ENCODE measurements at regions not wholly inside any gene's neighbourhood (a gene's known extent, or its start where the extent isn't known, plus 50 kb on each side); places are given as distances from the start of the nearest gene placed in this dataset.

DNA sequence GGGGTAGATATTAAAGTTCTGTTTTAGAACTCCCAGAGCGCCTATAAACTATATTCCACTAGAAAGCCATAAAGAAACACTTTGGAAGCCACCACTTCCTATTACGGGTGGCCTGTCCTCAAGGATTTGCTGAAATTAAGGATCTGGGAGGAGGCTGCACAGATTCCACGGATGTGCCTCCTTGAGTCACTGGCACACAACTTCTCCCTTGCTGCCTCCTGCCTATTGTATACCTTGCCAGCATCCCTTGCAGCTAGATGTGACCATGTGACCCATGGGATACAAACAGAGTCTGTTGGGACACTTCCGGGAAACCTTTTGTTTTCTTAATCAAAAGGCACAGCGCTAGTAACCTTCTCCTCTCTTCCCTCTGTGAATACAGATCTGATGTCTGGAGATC is 263.0 kb downstream of the C16orf95 start:
- peaks cover 0 to 8% (median 0%) of the 10 kb centered on the region in 4 donors for H3K27me3 ChIP-seq (ENCODE audit: control insufficient read depth in 4 of 4, insufficient read depth in 4 of 4, low read length in 3 of 4)
- no peaks in the 10 kb centered on the region for H3K4me1 ChIP-seq (ENCODE audit: control insufficient read depth in 4 of 4, insufficient read depth in 4 of 4, low read length in 3 of 4)
- WGBS = 90% methylated on average over 5 of the region's 5 CpGs
- H3K27ac ChIP-seq (ENCODE audit: low read depth in 1 of 2, low read length in 2 of 2) = no peak overlapping the region
- no peak overlapping the region for H3K9ac ChIP-seq (ENCODE audit: low read depth in 1 of 2, low read length in 2 of 2)
- DNase-seq (ENCODE audit: low spot score) = no peak
- TF ChIP-seq HNF4A (conservative IDR thresholded peaks at IDR 0.05) (no peak), GABPA (IDR thresholded peaks at IDR 0.05 in 1 of 2, conservative IDR thresholded peaks at IDR 0.05 in 1 of 2) (no peak)
- TF ChIP-seq, protein P1, sequence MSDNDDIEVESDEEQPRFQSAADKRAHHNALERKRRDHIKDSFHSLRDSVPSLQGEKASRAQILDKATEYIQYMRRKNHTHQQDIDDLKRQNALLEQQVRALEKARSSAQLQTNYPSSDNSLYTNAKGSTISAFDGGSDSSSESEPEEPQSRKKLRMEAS (IDR thresholded peaks at IDR 0.05) = no peak
- TF ChIP-seq, protein P2, sequence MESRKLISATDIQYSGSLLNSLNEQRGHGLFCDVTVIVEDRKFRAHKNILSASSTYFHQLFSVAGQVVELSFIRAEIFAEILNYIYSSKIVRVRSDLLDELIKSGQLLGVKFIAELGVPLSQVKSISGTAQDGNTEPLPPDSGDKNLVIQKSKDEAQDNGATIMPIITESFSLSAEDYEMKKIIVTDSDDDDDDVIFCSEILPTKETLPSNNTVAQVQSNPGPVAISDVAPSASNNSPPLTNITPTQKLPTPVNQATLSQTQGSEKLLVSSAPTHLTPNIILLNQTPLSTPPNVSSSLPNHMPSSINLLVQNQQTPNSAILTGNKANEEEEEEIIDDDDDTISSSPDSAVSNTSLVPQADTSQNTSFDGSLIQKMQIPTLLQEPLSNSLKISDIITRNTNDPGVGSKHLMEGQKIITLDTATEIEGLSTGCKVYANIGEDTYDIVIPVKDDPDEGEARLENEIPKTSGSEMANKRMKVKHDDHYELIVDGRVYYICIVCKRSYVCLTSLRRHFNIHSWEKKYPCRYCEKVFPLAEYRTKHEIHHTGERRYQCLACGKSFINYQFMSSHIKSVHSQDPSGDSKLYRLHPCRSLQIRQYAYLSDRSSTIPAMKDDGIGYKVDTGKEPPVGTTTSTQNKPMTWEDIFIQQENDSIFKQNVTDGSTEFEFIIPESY (IDR thresholded peaks at IDR 0.05) = no peak
- TF ChIP-seq, protein P3, sequence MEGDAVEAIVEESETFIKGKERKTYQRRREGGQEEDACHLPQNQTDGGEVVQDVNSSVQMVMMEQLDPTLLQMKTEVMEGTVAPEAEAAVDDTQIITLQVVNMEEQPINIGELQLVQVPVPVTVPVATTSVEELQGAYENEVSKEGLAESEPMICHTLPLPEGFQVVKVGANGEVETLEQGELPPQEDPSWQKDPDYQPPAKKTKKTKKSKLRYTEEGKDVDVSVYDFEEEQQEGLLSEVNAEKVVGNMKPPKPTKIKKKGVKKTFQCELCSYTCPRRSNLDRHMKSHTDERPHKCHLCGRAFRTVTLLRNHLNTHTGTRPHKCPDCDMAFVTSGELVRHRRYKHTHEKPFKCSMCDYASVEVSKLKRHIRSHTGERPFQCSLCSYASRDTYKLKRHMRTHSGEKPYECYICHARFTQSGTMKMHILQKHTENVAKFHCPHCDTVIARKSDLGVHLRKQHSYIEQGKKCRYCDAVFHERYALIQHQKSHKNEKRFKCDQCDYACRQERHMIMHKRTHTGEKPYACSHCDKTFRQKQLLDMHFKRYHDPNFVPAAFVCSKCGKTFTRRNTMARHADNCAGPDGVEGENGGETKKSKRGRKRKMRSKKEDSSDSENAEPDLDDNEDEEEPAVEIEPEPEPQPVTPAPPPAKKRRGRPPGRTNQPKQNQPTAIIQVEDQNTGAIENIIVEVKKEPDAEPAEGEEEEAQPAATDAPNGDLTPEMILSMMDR (IDR thresholded peaks at IDR 0.05; ENCODE audit: low read depth, low read length, missing input control) = no peak
- no peak overlapping the region for H3K4me3 ChIP-seq (ENCODE audit: low read depth in 1 of 3, low read length in 3 of 3)
- no peaks in the 10 kb centered on the region for H3K36me3 ChIP-seq (ENCODE audit: control insufficient read depth in 4 of 4, insufficient read depth in 3 of 4, low read depth in 1 of 4, low read length in 3 of 4)
- peaks cover 0 to 12% (median 4%) of the 10 kb centered on the region in 4 donors for H3K9me3 ChIP-seq (ENCODE audit: control insufficient read depth in 4 of 4, low read length in 3 of 4)

DNA sequence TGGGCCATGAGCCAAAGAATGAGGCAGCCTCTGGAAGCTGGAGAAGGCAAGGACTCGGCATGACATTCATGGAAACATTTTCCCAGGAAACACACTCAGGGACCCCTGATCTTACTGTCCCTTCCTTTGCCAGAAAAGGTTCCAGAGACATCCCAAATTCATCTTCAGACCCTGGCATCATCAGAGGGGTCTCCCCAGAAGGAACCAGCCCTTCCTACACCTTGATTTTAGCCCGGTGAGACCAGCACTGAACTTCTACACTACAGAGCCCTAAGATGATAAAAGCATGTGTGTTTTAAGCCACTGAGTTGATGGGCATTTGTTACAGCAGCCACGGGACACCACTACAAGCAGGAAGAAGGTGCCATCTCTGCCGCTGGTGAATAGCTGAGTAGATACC is 262.3 kb downstream of the C16orf95 start:
- Histone ChIP-seq H3K9ac (ENCODE audit: low read depth in 1 of 2, low read length in 2 of 2) (no peak overlapping the region), H3K4me3 (ENCODE audit: low read depth in 1 of 3, low read length in 3 of 3) (no peak overlapping the region), H3K4me1 (ENCODE audit: control insufficient read depth in 4 of 4, insufficient read depth in 4 of 4, low read length in 3 of 4) (no peaks in the 10 kb centered on the region), H3K36me3 (ENCODE audit: control insufficient read depth in 4 of 4, insufficient read depth in 3 of 4, low read depth in 1 of 4, low read length in 3 of 4) (no peaks in the 10 kb centered on the region), H3K27me3 (ENCODE audit: control insufficient read depth in 4 of 4, insufficient read depth in 4 of 4, low read length in 3 of 4) (peaks cover 0 to 8% (median 0%) of the 10 kb centered on the region in 4 donors), H3K9me3 (ENCODE audit: control insufficient read depth in 4 of 4, low read length in 3 of 4) (peaks cover 0 to 12% (median 4%) of the 10 kb centered on the region in 4 donors), H3K27ac (ENCODE audit: low read depth in 1 of 2, low read length in 2 of 2) (no peak overlapping the region)
- WGBS = 84% methylated on average over 4 of the region's 4 CpGs
- TF ChIP-seq YY1 (IDR thresholded peaks at IDR 0.05) (no peak), GABPA (IDR thresholded peaks at IDR 0.05 in 1 of 2, conservative IDR thresholded peaks at IDR 0.05 in 1 of 2) (no peak), TAF1 (conservative IDR thresholded peaks at IDR 0.05) (no peak), RXRA (IDR thresholded peaks at IDR 0.05) (no peak), HNF4G (IDR thresholded peaks at IDR 0.05) (no peak)
- no peak for DNase-seq (ENCODE audit: low spot score)

DNA sequence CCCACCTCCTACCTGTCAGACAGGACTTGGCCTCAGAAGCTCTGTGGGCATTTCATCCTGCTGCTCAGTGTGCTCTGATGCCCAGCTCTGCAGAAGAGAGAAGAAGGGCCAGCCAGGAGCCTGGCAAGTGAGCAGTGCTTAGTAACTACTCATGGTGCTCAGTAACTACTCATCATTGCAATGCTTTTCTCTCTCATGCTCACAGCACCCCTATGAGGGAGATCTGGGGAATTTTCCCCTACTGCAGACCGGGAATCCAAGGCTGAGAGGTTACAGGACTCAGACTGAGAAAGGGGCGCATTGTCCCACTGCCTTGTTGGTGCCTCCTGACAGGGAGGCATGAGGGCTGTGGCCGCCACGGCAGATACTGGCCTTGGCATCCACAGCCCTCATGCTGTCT is 261.1 kb downstream of the C16orf95 start:
- no peak for DNase-seq (ENCODE audit: low spot score)
- Histone ChIP-seq H3K4me3 (ENCODE audit: low read depth in 1 of 3, low read length in 3 of 3) (no peak overlapping the region), H3K9me3 (ENCODE audit: control insufficient read depth in 4 of 4, low read length in 3 of 4) (peaks cover 0 to 12% (median 4%) of the 10 kb centered on the region in 4 donors), H3K27me3 (ENCODE audit: control insufficient read depth in 4 of 4, insufficient read depth in 4 of 4, low read length in 3 of 4) (peaks cover 0 to 8% (median 0%) of the 10 kb centered on the region in 4 donors), H3K36me3 (ENCODE audit: control insufficient read depth in 4 of 4, insufficient read depth in 3 of 4, low read depth in 1 of 4, low read length in 3 of 4) (no peaks in the 10 kb centered on the region), H3K4me1 (ENCODE audit: control insufficient read depth in 4 of 4, insufficient read depth in 4 of 4, low read length in 3 of 4) (no peaks in the 10 kb centered on the region), H3K9ac (ENCODE audit: low read depth in 1 of 2, low read length in 2 of 2) (no peak overlapping the region), H3K27ac (ENCODE audit: low read depth in 1 of 2, low read length in 2 of 2) (no peak overlapping the region)
- WGBS = 75% methylated on average over 4 of the region's 4 CpGs
- TF ChIP-seq, protein P4, sequence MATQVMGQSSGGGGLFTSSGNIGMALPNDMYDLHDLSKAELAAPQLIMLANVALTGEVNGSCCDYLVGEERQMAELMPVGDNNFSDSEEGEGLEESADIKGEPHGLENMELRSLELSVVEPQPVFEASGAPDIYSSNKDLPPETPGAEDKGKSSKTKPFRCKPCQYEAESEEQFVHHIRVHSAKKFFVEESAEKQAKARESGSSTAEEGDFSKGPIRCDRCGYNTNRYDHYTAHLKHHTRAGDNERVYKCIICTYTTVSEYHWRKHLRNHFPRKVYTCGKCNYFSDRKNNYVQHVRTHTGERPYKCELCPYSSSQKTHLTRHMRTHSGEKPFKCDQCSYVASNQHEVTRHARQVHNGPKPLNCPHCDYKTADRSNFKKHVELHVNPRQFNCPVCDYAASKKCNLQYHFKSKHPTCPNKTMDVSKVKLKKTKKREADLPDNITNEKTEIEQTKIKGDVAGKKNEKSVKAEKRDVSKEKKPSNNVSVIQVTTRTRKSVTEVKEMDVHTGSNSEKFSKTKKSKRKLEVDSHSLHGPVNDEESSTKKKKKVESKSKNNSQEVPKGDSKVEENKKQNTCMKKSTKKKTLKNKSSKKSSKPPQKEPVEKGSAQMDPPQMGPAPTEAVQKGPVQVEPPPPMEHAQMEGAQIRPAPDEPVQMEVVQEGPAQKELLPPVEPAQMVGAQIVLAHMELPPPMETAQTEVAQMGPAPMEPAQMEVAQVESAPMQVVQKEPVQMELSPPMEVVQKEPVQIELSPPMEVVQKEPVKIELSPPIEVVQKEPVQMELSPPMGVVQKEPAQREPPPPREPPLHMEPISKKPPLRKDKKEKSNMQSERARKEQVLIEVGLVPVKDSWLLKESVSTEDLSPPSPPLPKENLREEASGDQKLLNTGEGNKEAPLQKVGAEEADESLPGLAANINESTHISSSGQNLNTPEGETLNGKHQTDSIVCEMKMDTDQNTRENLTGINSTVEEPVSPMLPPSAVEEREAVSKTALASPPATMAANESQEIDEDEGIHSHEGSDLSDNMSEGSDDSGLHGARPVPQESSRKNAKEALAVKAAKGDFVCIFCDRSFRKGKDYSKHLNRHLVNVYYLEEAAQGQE (IDR thresholded peaks at IDR 0.05) = no peak
- TF ChIP-seq SP1 (IDR thresholded peaks at IDR 0.05) = no peak
- TF ChIP-seq FOXA1 (IDR thresholded peaks at IDR 0.05) = no peak
- TF ChIP-seq, protein P5, sequence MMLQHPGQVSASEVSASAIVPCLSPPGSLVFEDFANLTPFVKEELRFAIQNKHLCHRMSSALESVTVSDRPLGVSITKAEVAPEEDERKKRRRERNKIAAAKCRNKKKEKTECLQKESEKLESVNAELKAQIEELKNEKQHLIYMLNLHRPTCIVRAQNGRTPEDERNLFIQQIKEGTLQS (IDR thresholded peaks at IDR 0.05) = no peak
- no peak for TF ChIP-seq FOXA2 (IDR thresholded peaks at IDR 0.05)
- no peak for TF ChIP-seq HNF4G (IDR thresholded peaks at IDR 0.05)
- no peak for TF ChIP-seq NR2F2 (IDR thresholded peaks at IDR 0.05)
- TF ChIP-seq TAF1 (conservative IDR thresholded peaks at IDR 0.05) = no peak
- TF ChIP-seq YY1 (IDR thresholded peaks at IDR 0.05) = no peak
- TF ChIP-seq GABPA (IDR thresholded peaks at IDR 0.05 in 1 of 2, conservative IDR thresholded peaks at IDR 0.05 in 1 of 2) = no peak
- TF ChIP-seq, protein P1 (IDR thresholded peaks at IDR 0.05) = no peak
- TF ChIP-seq, protein P2 (IDR thresholded peaks at IDR 0.05) = no peak

Measured in liver (tissue), 8 donors.